B cell (primary cell): ENCODE measurements at regions not wholly inside any gene's neighbourhood (a gene's known extent, or its start where the extent isn't known, plus 50 kb on each side); places are given as distances from the start of the nearest gene placed in this dataset.

Experiments used
- ATAC-seq: fragments of 200-7000 bp; cut with Tn5 transposase; one replicate; pipeline ENCODE4 v1.10.0; 2021; ENCODE audit warnings: low read depth, mild to moderate bottlenecking, moderate number of reproducible peaks, moderate library complexity
- CTCF ChIA-PET: fragments of 350-600 bp; sonication (Branson Sonifier 250); formaldehyde crosslinking; loops from one replicate; lab custom pipeline; 2021; ENCODE audit warnings: antibody characterized with exemption, inconsistent platforms; lab: Charles Lee
- POLR2A ChIA-PET: fragments of 350-600 bp; sonication (Branson Sonifier 250); formaldehyde crosslinking; loops from one replicate; lab custom pipeline; 2021; ENCODE audit warnings: antibody characterized with exemption; lab: Charles Lee
- DNase-seq: peaks from one replicate; pipeline ENCODE4 v3.0.0; 2013
- H2AFZ ChIP-seq: 2 replicates; pipeline ENCODE4 v1.6.1; 2012; ENCODE audit warnings: mild to moderate bottlenecking, low read depth, low read length; ENCODE audit not compliant: insufficient read depth, poor library complexity, severe bottlenecking
- H3K27ac ChIP-seq, 2 donors: 1 replicate in 1 of 2; 2 replicates in 1 of 2; pipeline ENCODE4 v1.5.1; 2012 to 2013; ENCODE audit warnings: low read length in 2 of 2, mild to moderate bottlenecking in 2 of 2, moderate library complexity in 1 of 2
- H3K27me3 ChIP-seq, 4 experiments: fragments of 200-600 bp in 1 of 4; sonication (generic) in 1 of 4; replicated peaks in 1 of 4; 1 replicate in 2 of 4; 2 replicates in 2 of 4; pipeline versions ENCODE4 v1.6.1 to v1.7.0; 2013 to 2016; ENCODE audit warnings: low read length in 3 of 4, mild to moderate bottlenecking in 2 of 4, mixed read lengths in 1 of 4, moderate library complexity in 1 of 4; ENCODE audit not compliant: insufficient read depth in 4 of 4, control insufficient read depth in 3 of 4; ENCODE audit errors: control extremely low read depth in 1 of 4
- H3K36me3 ChIP-seq, 2 experiments: replicated peaks in 1 of 2; 1 replicate in 1 of 2; 2 replicates in 1 of 2; pipeline versions ENCODE4 v1.6.1 to v1.7.1; 2013; ENCODE audit warnings: low read length in 1 of 2; ENCODE audit not compliant: insufficient read depth in 2 of 2, control insufficient read depth in 1 of 2; ENCODE audit errors: control extremely low read depth in 1 of 2, extremely low read depth in 1 of 2
- H3K4me1 ChIP-seq, 2 donors: fragments of 200-600 bp in 1 of 2; sonication (generic) in 1 of 2; 1 replicate in 1 of 2; 2 replicates in 1 of 2; pipeline versions ENCODE4 v1.5.1 to v1.6.1; 2013 to 2017; ENCODE audit warnings: low read length in 2 of 2; ENCODE audit not compliant: control insufficient read depth in 2 of 2, insufficient read depth in 2 of 2
- H3K4me2 ChIP-seq: replicated peaks from 2 replicates; pipeline ENCODE3; 2012; ENCODE audit warnings: mild to moderate bottlenecking, low read depth, low read length; ENCODE audit not compliant: poor library complexity, severe bottlenecking
- H3K4me3 ChIP-seq, 5 experiments: fragments of 200-600 bp in 1 of 5; sonication (generic) in 1 of 5; 1 replicate in 3 of 5; 2 replicates in 2 of 5; pipeline versions ENCODE4 v1.5.1 to v1.7.0; 2011 to 2016; ENCODE audit warnings: low read length in 4 of 5, mild to moderate bottlenecking in 4 of 5, low read depth in 2 of 5, control low read depth in 1 of 5, moderate library complexity in 1 of 5; ENCODE audit not compliant: insufficient read depth in 1 of 5; ENCODE audit errors: control extremely low read depth in 1 of 5, extremely low read depth in 1 of 5
- H3K79me2 ChIP-seq: fragments of 200-600 bp; sonication (generic); one replicate; pipeline ENCODE4 v1.6.0; 2016; ENCODE audit warnings: low read length; ENCODE audit not compliant: control insufficient read depth, insufficient read depth
- H3K9ac ChIP-seq: fragments of 200-600 bp; sonication (generic); 2 replicates; pipeline ENCODE4 v1.6.1; 2017; ENCODE audit warnings: mild to moderate bottlenecking, low read length, moderate library complexity
- H3K9me3 ChIP-seq, 3 donors: one replicate each; pipeline versions ENCODE4 v1.6.1 to v1.7.1; 2013; ENCODE audit warnings: low read length in 2 of 3; ENCODE audit not compliant: control insufficient read depth in 2 of 3, insufficient read depth in 1 of 3; ENCODE audit errors: control extremely low read depth in 1 of 3
- H4K20me1 ChIP-seq: 2 replicates; pipeline ENCODE4 v1.6.0; 2012; ENCODE audit warnings: mild to moderate bottlenecking, low read length; ENCODE audit not compliant: insufficient read depth, control insufficient read depth, poor library complexity, severe bottlenecking
- H3K27ac Mint-ChIP-seq: one replicate; pipeline ENCODE4 v1.8.0; 2021; ENCODE audit warnings: mixed read lengths
- H3K27me3 Mint-ChIP-seq: one replicate; pipeline ENCODE4 v1.8.0; 2021; ENCODE audit warnings: mixed read lengths
- H3K4me1 Mint-ChIP-seq: one replicate; pipeline ENCODE4 v1.8.0; 2021; ENCODE audit warnings: mixed read lengths
- H3K4me3 Mint-ChIP-seq: one replicate; pipeline ENCODE4 v1.8.0; 2021; ENCODE audit warnings: mixed read lengths
- H3K9me3 Mint-ChIP-seq: one replicate; pipeline ENCODE4 v1.8.0; 2022; ENCODE audit warnings: mixed read lengths; ENCODE audit not compliant: insufficient read depth
- EZH2 ChIP-seq: IDR thresholded peaks from 2 replicates; pipeline ENCODE4 v1.6.1; 2012; ENCODE audit warnings: borderline replicate concordance, low read depth, mild to moderate bottlenecking, moderate library complexity, low read length; ENCODE audit not compliant: insufficient read depth, poor library complexity, severe bottlenecking
- WGBS: methylation state at CpG from one replicate; pipeline ENCODE4 v1.1.5; 2013; ENCODE audit warnings: missing lambda C conversion rate; ENCODE audit not compliant: insufficient coverage; 5-methylcytosine and 5-hydroxymethylcytosine counted together
- intact Hi-C: fragments of 100-400 bp; cut with micrococcal nuclease; formaldehyde crosslinking; loops from one replicate; pipeline ENCODE4 v1.10.0; 2022
- TF ChIP-seq, protein P1 (sequence below): fragments of 200-600 bp; IDR thresholded peaks from one replicate; pipeline ENCODE4 v1.8.0; 2022; ENCODE audit warnings: antibody characterized with exemption, mild to moderate bottlenecking

GRCh38 chr10:6755781-6756460, 175.8 kb upstream of the PRKCQ start:
- Mint-ChIP-seq H3K4me3 (no peak overlapping the region), H3K27ac (no peak overlapping the region), H3K4me1 (no peaks in the 10 kb centered on the region), H3K9me3 (no peaks in the 10 kb centered on the region), H3K27me3 (peaks cover 51% of the 10 kb centered on the region)
- ATAC-seq (no peak), DNase-seq (no peak)
- no peaks in the 10 kb centered on the region for H4K20me1 ChIP-seq
- intact Hi-C loops: no loop called here
- TF ChIP-seq, protein P1, sequence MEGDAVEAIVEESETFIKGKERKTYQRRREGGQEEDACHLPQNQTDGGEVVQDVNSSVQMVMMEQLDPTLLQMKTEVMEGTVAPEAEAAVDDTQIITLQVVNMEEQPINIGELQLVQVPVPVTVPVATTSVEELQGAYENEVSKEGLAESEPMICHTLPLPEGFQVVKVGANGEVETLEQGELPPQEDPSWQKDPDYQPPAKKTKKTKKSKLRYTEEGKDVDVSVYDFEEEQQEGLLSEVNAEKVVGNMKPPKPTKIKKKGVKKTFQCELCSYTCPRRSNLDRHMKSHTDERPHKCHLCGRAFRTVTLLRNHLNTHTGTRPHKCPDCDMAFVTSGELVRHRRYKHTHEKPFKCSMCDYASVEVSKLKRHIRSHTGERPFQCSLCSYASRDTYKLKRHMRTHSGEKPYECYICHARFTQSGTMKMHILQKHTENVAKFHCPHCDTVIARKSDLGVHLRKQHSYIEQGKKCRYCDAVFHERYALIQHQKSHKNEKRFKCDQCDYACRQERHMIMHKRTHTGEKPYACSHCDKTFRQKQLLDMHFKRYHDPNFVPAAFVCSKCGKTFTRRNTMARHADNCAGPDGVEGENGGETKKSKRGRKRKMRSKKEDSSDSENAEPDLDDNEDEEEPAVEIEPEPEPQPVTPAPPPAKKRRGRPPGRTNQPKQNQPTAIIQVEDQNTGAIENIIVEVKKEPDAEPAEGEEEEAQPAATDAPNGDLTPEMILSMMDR: no peak
- TF ChIP-seq EZH2: no peak
- H3K4me3 ChIP-seq: no peak overlapping the region
- no peak overlapping the region for H3K27ac ChIP-seq
- peaks cover 0 to 3% of the 10 kb centered on the region in 2 donors for H3K4me1 ChIP-seq
- no peak overlapping the region for H2AFZ ChIP-seq
- no peak overlapping the region for H3K4me2 ChIP-seq
- ChIA-PET POLR2A (no interaction called here), CTCF (no interaction called here)
- WGBS: 40% methylated on average over 5 of the region's 9 CpGs
- no peaks in the 10 kb centered on the region for H3K36me3 ChIP-seq
- peaks cover 0 to 12% (median 7%) of the 10 kb centered on the region in 4 experiments for H3K27me3 ChIP-seq
- H3K9me3 ChIP-seq: peaks cover 0 to 9% (median 4%) of the 10 kb centered on the region in 3 donors
- no peak overlapping the region for H3K9ac ChIP-seq
- no peaks in the 10 kb centered on the region for H3K79me2 ChIP-seq

DNA sequence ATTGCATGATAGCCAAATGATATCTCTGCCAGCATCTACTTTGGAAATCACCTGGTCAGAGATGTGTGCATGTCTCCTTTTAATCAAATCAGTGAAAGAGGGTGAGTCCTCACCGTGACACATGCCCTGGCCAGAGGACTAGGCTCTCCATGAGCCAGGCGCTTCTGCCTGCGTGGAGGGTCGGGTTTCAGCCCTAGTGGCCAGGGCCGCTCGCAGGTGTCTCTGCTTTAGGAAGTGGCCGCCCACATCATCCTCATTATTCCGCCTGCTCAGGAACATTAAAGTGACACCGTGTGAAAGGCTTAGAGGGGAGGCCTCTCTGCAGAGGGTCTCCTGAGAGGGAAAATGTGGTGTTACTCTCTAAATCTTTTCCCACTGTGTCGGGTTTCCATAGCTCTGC, 173.6 kb upstream of the PRKCQ start:
- POLR2A ChIA-PET: no interaction called here
- Mint-ChIP-seq H3K9me3 (peaks cover 3% of the 10 kb centered on the region), H3K4me1 (no peaks in the 10 kb centered on the region), H3K27ac (no peak overlapping the region), H3K4me3 (no peak overlapping the region), H3K27me3 (peaks cover 39% of the 10 kb centered on the region)
- ATAC-seq (no peak), DNase-seq (no peak)
- intact Hi-C loops: no loop called here
- Histone ChIP-seq H3K9me3 (peaks cover 0 to 7% (median 0%) of the 10 kb centered on the region in 3 donors), H3K27ac (no peak overlapping the region), H2AFZ (no peak overlapping the region), H3K4me2 (no peak overlapping the region), H3K79me2 (no peaks in the 10 kb centered on the region), H3K4me3 (no peak overlapping the region), H3K27me3 (peaks cover 0 to 10% (median 0%) of the 10 kb centered on the region in 4 experiments), H4K20me1 (no peaks in the 10 kb centered on the region), H3K4me1 (peaks cover 0 to 3% of the 10 kb centered on the region in 2 donors), H3K9ac (no peak overlapping the region), H3K36me3 (no peaks in the 10 kb centered on the region)
- CTCF ChIA-PET: no interaction called here
- no peak for TF ChIP-seq EZH2
- TF ChIP-seq, protein P1: no peak
- 88% methylated on average over 9 of the region's 10 CpGs for WGBS
